ENCODE measurements at regions not wholly inside any gene's neighbourhood (a gene's known extent, or its start where the extent isn't known, plus 50 kb on each side); places are given as distances from the start of the nearest gene placed in this dataset.

- TF ChIP-seq CTCF (IDR thresholded peaks at IDR 0.05; ENCODE audit: poor library complexity) (no peak), EZH2 (IDR thresholded peaks at IDR 0.05; ENCODE audit: borderline replicate concordance) (no peak), EZH2phosphoT487 (IDR thresholded peaks at IDR 0.05; ENCODE audit: low read depth, severe bottlenecking, unreplicated experiment) (no peak)
- no peak overlapping the region for H3K27ac ChIP-seq
- no peaks in the 10 kb centered on the region for H3K27me3 ChIP-seq
- no peak overlapping the region for H3K4me2 ChIP-seq
- no peak overlapping the region for H3K4me3 ChIP-seq
- H3K9me2 ChIP-seq (replicated peaks; ENCODE audit: insufficient read depth) = no peaks in the 10 kb centered on the region
- no peaks in the 10 kb centered on the region for H3K79me2 ChIP-seq
- no peak overlapping the region for H2AFZ ChIP-seq
- DNase-seq (ENCODE audit: low spot score) = no peak
- no peaks in the 10 kb centered on the region for H3K9me3 ChIP-seq (ENCODE audit: low read depth)
- H3K36me3 ChIP-seq (replicated peaks; ENCODE audit: insufficient read depth, low read depth) = no peaks in the 10 kb centered on the region
- H4K20me1 ChIP-seq (ENCODE audit: insufficient read depth, poor library complexity, severe bottlenecking) = no peaks in the 10 kb centered on the region
- WGBS (ENCODE audit: low lambda C conversion rate, missing lambda C conversion rate) = 100% methylated on average over 1 of the region's 1 CpG
- peaks cover 6% of the 10 kb centered on the region for H3K4me1 ChIP-seq (ENCODE audit: insufficient read depth)
Observed at GRCh38 chr12:91662021-91662420, 479.4 kb upstream of the DCN start.

GRCh38 chr12:91657032-91657431 is 474.4 kb upstream of the DCN start:
- Histone ChIP-seq H3K9me3 (ENCODE audit: low read depth) (no peaks in the 10 kb centered on the region), H3K27me3 (no peaks in the 10 kb centered on the region), H3K4me3 (no peak overlapping the region), H3K4me2 (no peak overlapping the region), H3K27ac (no peak overlapping the region), H3K4me1 (ENCODE audit: insufficient read depth) (no peaks in the 10 kb centered on the region), H3K79me2 (no peaks in the 10 kb centered on the region), H3K9me2 (replicated peaks; ENCODE audit: insufficient read depth) (no peaks in the 10 kb centered on the region), H4K20me1 (ENCODE audit: insufficient read depth, poor library complexity, severe bottlenecking) (no peaks in the 10 kb centered on the region), H3K36me3 (replicated peaks; ENCODE audit: insufficient read depth, low read depth) (no peaks in the 10 kb centered on the region), H2AFZ (no peak overlapping the region)
- DNase-seq (ENCODE audit: low spot score) = no peak
- TF ChIP-seq EZH2 (IDR thresholded peaks at IDR 0.05; ENCODE audit: borderline replicate concordance) (no peak), CTCF (IDR thresholded peaks at IDR 0.05; ENCODE audit: poor library complexity) (no peak), EZH2phosphoT487 (IDR thresholded peaks at IDR 0.05; ENCODE audit: low read depth, severe bottlenecking, unreplicated experiment) (no peak)
- WGBS (ENCODE audit: low lambda C conversion rate, missing lambda C conversion rate) = 75% methylated on average over 3 of the region's 3 CpGs

- WGBS (ENCODE audit: low lambda C conversion rate, missing lambda C conversion rate) = 73% methylated on average over 3 of the region's 3 CpGs
- no peak for DNase-seq (ENCODE audit: low spot score)
- no peaks in the 10 kb centered on the region for H3K36me3 ChIP-seq (replicated peaks; ENCODE audit: insufficient read depth, low read depth)
- no peak overlapping the region for H2AFZ ChIP-seq
- H3K79me2 ChIP-seq = no peaks in the 10 kb centered on the region
- no peaks in the 10 kb centered on the region for H3K9me2 ChIP-seq (replicated peaks; ENCODE audit: insufficient read depth)
- no peaks in the 10 kb centered on the region for H3K4me1 ChIP-seq (ENCODE audit: insufficient read depth)
- no peaks in the 10 kb centered on the region for H3K27me3 ChIP-seq
- no peaks in the 10 kb centered on the region for H4K20me1 ChIP-seq (ENCODE audit: insufficient read depth, poor library complexity, severe bottlenecking)
- H3K4me3 ChIP-seq = no peak overlapping the region
- H3K9me3 ChIP-seq (ENCODE audit: low read depth) = no peaks in the 10 kb centered on the region
- H3K4me2 ChIP-seq = no peak overlapping the region
- TF ChIP-seq EZH2phosphoT487 (IDR thresholded peaks at IDR 0.05; ENCODE audit: low read depth, severe bottlenecking, unreplicated experiment) (no peak), CTCF (IDR thresholded peaks at IDR 0.05; ENCODE audit: poor library complexity) (no peak), EZH2 (IDR thresholded peaks at IDR 0.05; ENCODE audit: borderline replicate concordance) (no peak)
- no peak overlapping the region for H3K27ac ChIP-seq
Observed at GRCh38 chr12:91655966-91656365, 473.3 kb upstream of the DCN start.

- 91% methylated on average over 3 of the region's 3 CpGs for WGBS (ENCODE audit: low lambda C conversion rate, missing lambda C conversion rate)
- no peaks in the 10 kb centered on the region for H3K27me3 ChIP-seq
- H3K9me3 ChIP-seq (ENCODE audit: low read depth) = no peaks in the 10 kb centered on the region
Observed at GRCh38 chr12:91654087-91654486, 471.5 kb upstream of the DCN start.

More at GRCh38 chr12:91654087-91654486, 471.5 kb upstream of the DCN start:
- TF ChIP-seq EZH2phosphoT487 (IDR thresholded peaks at IDR 0.05; ENCODE audit: low read depth, severe bottlenecking, unreplicated experiment) = no peak
- TF ChIP-seq EZH2 (IDR thresholded peaks at IDR 0.05; ENCODE audit: borderline replicate concordance) = no peak
- no peak for TF ChIP-seq CTCF (IDR thresholded peaks at IDR 0.05; ENCODE audit: poor library complexity)
- no peaks in the 10 kb centered on the region for H3K4me1 ChIP-seq (ENCODE audit: insufficient read depth)
- H4K20me1 ChIP-seq (ENCODE audit: insufficient read depth, poor library complexity, severe bottlenecking) = no peaks in the 10 kb centered on the region
- H2AFZ ChIP-seq = no peak overlapping the region
- no peak overlapping the region for H3K27ac ChIP-seq
- H3K79me2 ChIP-seq = no peaks in the 10 kb centered on the region
- no peak overlapping the region for H3K4me3 ChIP-seq
- no peak for DNase-seq (ENCODE audit: low spot score)
- H3K4me2 ChIP-seq = no peak overlapping the region
- H3K36me3 ChIP-seq (replicated peaks; ENCODE audit: insufficient read depth, low read depth) = no peaks in the 10 kb centered on the region
- H3K9me2 ChIP-seq (replicated peaks; ENCODE audit: insufficient read depth) = no peaks in the 10 kb centered on the region

Data from hepatocyte (in vitro differentiated cells).